GM18861 (cell line): ENCODE measurements at regions not wholly inside any gene's neighbourhood (a gene's known extent, or its start where the extent isn't known, plus 50 kb on each side); places are given as distances from the start of the nearest gene placed in this dataset.

ENCODE experiments used
- ATAC-seq: cut with Tn5 transposase; IDR thresholded peaks from one replicate; pipeline ENCODE4 v1.9.1; 2021; ENCODE audit not compliant: unreplicated experiment

GRCh38 chr4:156191044-156191781 is 237.5 kb upstream of the CTSO start:
- ATAC-seq, result no peak

GRCh38 chr4:156190615-156191014 is 236.9 kb upstream of the CTSO start:
- no peak for ATAC-seq

GRCh38 chr4:156188596-156188995 is 234.9 kb upstream of the CTSO start:
- no peak for ATAC-seq

GRCh38 chr4:156186111-156186510 is 232.4 kb upstream of the CTSO start:
- ATAC-seq, result no peak

GRCh38 chr4:156185514-156186055 is 231.9 kb upstream of the CTSO start:
- no peak for ATAC-seq

GRCh38 chr4:156182269-156182668 is 228.6 kb upstream of the CTSO start:
- ATAC-seq, result no peak

- no peak for ATAC-seq
These were observed 224.3 kb upstream of the CTSO start for GRCh38 chr4:156177941-156178340.

- no peak for ATAC-seq
These were observed 223.2 kb upstream of the CTSO start for GRCh38 chr4:156176896-156177295.

GRCh38 chr4:156173937-156174336 is 220.3 kb upstream of the CTSO start:
- no peak for ATAC-seq

GRCh38 chr4:156173486-156173885 is 219.8 kb upstream of the CTSO start:
- no peak for ATAC-seq

- no peak for ATAC-seq
These were observed 216.2 kb upstream of the CTSO start for GRCh38 chr4:156169861-156170260.

GRCh38 chr4:156169011-156169410 is 215.3 kb upstream of the CTSO start:
- no peak for ATAC-seq

GRCh38 chr4:156168288-156168687 is 214.6 kb upstream of the CTSO start:
- no peak for ATAC-seq

- ATAC-seq, result no peak
These were observed 205.1 kb upstream of the CTSO start for GRCh38 chr4:156158747-156159146.

GRCh38 chr4:156154978-156155377 is 201.3 kb upstream of the CTSO start:
- ATAC-seq, result no peak

GRCh38 chr4:156146571-156146970 is 192.9 kb upstream of the CTSO start:
- ATAC-seq, result no peak

- ATAC-seq, result no peak
These were observed 191.3 kb upstream of the CTSO start for GRCh38 chr4:156144961-156145360.

- ATAC-seq, result no peak
These were observed 185.2 kb upstream of the CTSO start for GRCh38 chr4:156138781-156139280.

- ATAC-seq, result no peak
These were observed 184.2 kb upstream of the CTSO start for GRCh38 chr4:156137679-156138473.

GRCh38 chr4:156132196-156132595 is 178.5 kb upstream of the CTSO start:
- no peak for ATAC-seq

GRCh38 chr4:156128616-156129015 is 174.9 kb upstream of the CTSO start:
- ATAC-seq, result no peak
